Astrocyte of the cerebellum (primary cell): ENCODE measurements at regions not wholly inside any gene's neighbourhood (a gene's known extent, or its start where the extent isn't known, plus 50 kb on each side); places are given as distances from the start of the nearest gene placed in this dataset.
"Not testable (repeated sequence)": the region's sequence is repeated elsewhere in the genome, so short reads cannot be mapped to it uniquely, and the experiment has no call there.

ENCODE experiments used
- DNase-seq: peaks from one replicate; pipeline ENCODE4 v3.0.0-alpha.2; 2011; ENCODE audit warnings: low read depth
- H3K4me3 ChIP-seq: 2 replicates; pipeline ENCODE4 v1.5.1; 2011; ENCODE audit warnings: mild to moderate bottlenecking, low read depth, low read length, moderate library complexity
- CTCF ChIP-seq: IDR thresholded peaks from 2 replicates; pipeline ENCODE4 v1.5.1; 2012; ENCODE audit warnings: low read length, low read depth, moderate library complexity, mild to moderate bottlenecking; ENCODE audit errors: missing control alignments
- in situ Hi-C: cut with HindIII; loops from 2 replicates; pipeline ENCODE4 v1.10.0; 2017; ENCODE audit warnings: low sequenced_read_pairs

GRCh38 chr18:76710646-76711520 lies 111.5 kb upstream of the ZNF236 start:
- TF ChIP-seq CTCF: no peak
- no peak for DNase-seq
- in situ Hi-C loops: no loop called here
- no peak overlapping the region for H3K4me3 ChIP-seq

- in situ Hi-C loops: no loop called here
- DNase-seq: peak; percentile 59
- peak; percentile 82 for TF ChIP-seq CTCF
- no peak overlapping the region for H3K4me3 ChIP-seq
Observed at GRCh38 chr18:76709659-76710645, 112.4 kb upstream of the ZNF236 start.

- H3K4me3 ChIP-seq: no peak overlapping the region
- in situ Hi-C loops: no loop called here
- no peak for DNase-seq
- TF ChIP-seq CTCF: no peak
Observed at GRCh38 chr18:76708722-76709353, 113.5 kb upstream of the ZNF236 start.

GRCh38 chr18:76708071-76708721 lies 114.2 kb upstream of the ZNF236 start:
- no peak overlapping the region for H3K4me3 ChIP-seq
- DNase-seq: no peak
- TF ChIP-seq CTCF: no peak
- in situ Hi-C loops: no loop called here

- no peak for TF ChIP-seq CTCF
- H3K4me3 ChIP-seq: no peak overlapping the region
- DNase-seq: no peak
- in situ Hi-C loops: no loop called here
Observed at GRCh38 chr18:76707534-76707933, 114.8 kb upstream of the ZNF236 start.

GRCh38 chr18:76704589-76704988 lies 117.8 kb upstream of the ZNF236 start:
- DNase-seq, H3K4me3 ChIP-seq, in situ Hi-C loops: not testable (repeated sequence)
